ENCODE measurements at regions not wholly inside any gene's neighbourhood (a gene's known extent, or its start where the extent isn't known, plus 50 kb on each side); places are given as distances from the start of the nearest gene placed in this dataset.

DNA sequence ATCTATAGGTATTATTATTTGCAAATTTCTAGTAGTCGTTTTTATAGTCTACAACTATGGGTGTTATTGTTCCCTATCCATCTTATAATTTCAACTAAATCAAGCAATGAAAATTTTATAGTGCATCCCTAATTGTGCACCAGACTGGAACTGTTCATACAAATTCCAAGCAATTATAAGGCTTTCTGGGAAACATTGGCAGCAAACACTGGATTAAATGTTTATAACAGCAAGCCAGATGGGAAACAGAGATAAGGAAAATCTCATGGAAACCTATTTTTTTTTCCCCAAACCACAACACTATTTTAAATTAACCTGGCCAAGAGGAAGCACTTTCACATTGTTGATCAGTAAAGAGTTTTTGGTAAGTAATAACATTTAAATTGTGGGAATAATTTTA is 524.3 kb downstream of the RASEF start:
- TF ChIP-seq, protein P1, sequence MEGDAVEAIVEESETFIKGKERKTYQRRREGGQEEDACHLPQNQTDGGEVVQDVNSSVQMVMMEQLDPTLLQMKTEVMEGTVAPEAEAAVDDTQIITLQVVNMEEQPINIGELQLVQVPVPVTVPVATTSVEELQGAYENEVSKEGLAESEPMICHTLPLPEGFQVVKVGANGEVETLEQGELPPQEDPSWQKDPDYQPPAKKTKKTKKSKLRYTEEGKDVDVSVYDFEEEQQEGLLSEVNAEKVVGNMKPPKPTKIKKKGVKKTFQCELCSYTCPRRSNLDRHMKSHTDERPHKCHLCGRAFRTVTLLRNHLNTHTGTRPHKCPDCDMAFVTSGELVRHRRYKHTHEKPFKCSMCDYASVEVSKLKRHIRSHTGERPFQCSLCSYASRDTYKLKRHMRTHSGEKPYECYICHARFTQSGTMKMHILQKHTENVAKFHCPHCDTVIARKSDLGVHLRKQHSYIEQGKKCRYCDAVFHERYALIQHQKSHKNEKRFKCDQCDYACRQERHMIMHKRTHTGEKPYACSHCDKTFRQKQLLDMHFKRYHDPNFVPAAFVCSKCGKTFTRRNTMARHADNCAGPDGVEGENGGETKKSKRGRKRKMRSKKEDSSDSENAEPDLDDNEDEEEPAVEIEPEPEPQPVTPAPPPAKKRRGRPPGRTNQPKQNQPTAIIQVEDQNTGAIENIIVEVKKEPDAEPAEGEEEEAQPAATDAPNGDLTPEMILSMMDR (IDR thresholded peaks at IDR 0.05): no peak
- TF ChIP-seq EP300 (IDR thresholded peaks at IDR 0.05) (no peak), POLR2A (IDR thresholded peaks at IDR 0.05) (no peak), POLR2AphosphoS5 (IDR thresholded peaks at IDR 0.05) (no peak)
